SK-MEL-5 (cell line): ENCODE measurements at regions not wholly inside any gene's neighbourhood (a gene's known extent, or its start where the extent isn't known, plus 50 kb on each side); places are given as distances from the start of the nearest gene placed in this dataset.
"Not testable (repeated sequence)": the region's sequence is repeated elsewhere in the genome, so short reads cannot be mapped to it uniquely, and the experiment has no call there.

Experiments
- DNase-seq: peaks from one replicate; pipeline ENCODE4 v3.0.0-alpha.2; 2016; ENCODE audit warnings: low read depth, low spot score
- in situ Hi-C: cut with HindIII; loops from 2 replicates; pipeline ENCODE4 v1.10.0; 2016; ENCODE audit warnings: low sequenced_read_pairs, high pct_unique_total_duplicates, low pct_unique_long_range_greater_than_20kb

- in situ Hi-C loops: no loop called here
- no peak for DNase-seq
These were observed 124.3 kb downstream of the MRPS30 start for GRCh38 chr5:44932922-44933585.

GRCh38 chr5:44933686-44934085 lies 124.9 kb downstream of the MRPS30 start:
- in situ Hi-C loops: no loop called here
- no peak for DNase-seq

- peak; percentile 91 for DNase-seq
- in situ Hi-C loops: no loop called here
These were observed 126.5 kb downstream of the MRPS30 start for GRCh38 chr5:44935262-44935661.

- DNase-seq: no peak
- in situ Hi-C loops: no loop called here
These were observed 127.1 kb downstream of the MRPS30 start for GRCh38 chr5:44935871-44936270.

GRCh38 chr5:44942524-44943001 lies 133.8 kb downstream of the MRPS30 start:
- peak; percentile 99 for DNase-seq
- in situ Hi-C loops: no loop called here

GRCh38 chr5:44943647-44944046 lies 134.9 kb downstream of the MRPS30 start:
- in situ Hi-C loops: no loop called here
- peak; percentile 42 for DNase-seq

GRCh38 chr5:44945743-44946142 lies 137.0 kb downstream of the MRPS30 start:
- in situ Hi-C loops: no loop called here
- no peak for DNase-seq

GRCh38 chr5:44949687-44950086 lies 140.9 kb downstream of the MRPS30 start:
- in situ Hi-C loops: no loop called here
- DNase-seq: no peak

- in situ Hi-C loops: no loop called here
- peak; percentile 70 for DNase-seq
These were observed 142.6 kb downstream of the MRPS30 start for GRCh38 chr5:44951371-44951770.

- in situ Hi-C loops: no loop called here
- DNase-seq: peak; percentile 90
These were observed 143.6 kb downstream of the MRPS30 start for GRCh38 chr5:44952376-44952775.

GRCh38 chr5:44953078-44953477 lies 144.3 kb downstream of the MRPS30 start:
- in situ Hi-C loops: no loop called here
- DNase-seq: no peak

- in situ Hi-C loops, DNase-seq: not testable (repeated sequence)
These were observed 150.3 kb downstream of the MRPS30 start for GRCh38 chr5:44958943-44959454.

GRCh38 chr5:44969825-44970224 lies 161.1 kb downstream of the MRPS30 start:
- DNase-seq: no peak
- in situ Hi-C loops: no loop called here

- DNase-seq, in situ Hi-C loops: not testable (repeated sequence)
These were observed 162.2 kb downstream of the MRPS30 start for GRCh38 chr5:44970963-44971362.

GRCh38 chr5:44974813-44975212 lies 166.1 kb downstream of the MRPS30 start:
- in situ Hi-C loops: no loop called here
- no peak for DNase-seq

- in situ Hi-C loops: no loop called here
- no peak for DNase-seq
These were observed 173.0 kb downstream of the MRPS30 start for GRCh38 chr5:44981708-44982107.

- in situ Hi-C loops: no loop called here
- no peak for DNase-seq
These were observed 174.3 kb downstream of the MRPS30 start for GRCh38 chr5:44983006-44983405.

GRCh38 chr5:44987026-44987425 lies 178.3 kb downstream of the MRPS30 start:
- DNase-seq: no peak
- in situ Hi-C loops: no loop called here

- in situ Hi-C loops: no loop called here
These were observed 182.9 kb downstream of the MRPS30 start for GRCh38 chr5:44991693-44992092.

More at GRCh38 chr5:44991693-44992092, 182.9 kb downstream of the MRPS30 start:
- no peak for DNase-seq
